GM12878 (cell line): ENCODE measurements at regions not wholly inside any gene's neighbourhood (a gene's known extent, or its start where the extent isn't known, plus 50 kb on each side); places are given as distances from the start of the nearest gene placed in this dataset.

Source experiments
- CBFB ChIP-seq: IDR thresholded peaks from 2 replicates; pipeline ENCODE4 v1.6.1; 2016; ENCODE audit warnings: antibody characterized with exemption, low read depth
- CEBPB ChIP-seq, 2 experiments: fragments of 150-350 bp in 1 of 2; IDR thresholded peaks; 2 replicates each; pipeline ENCODE4 v1.6.1; 2012 to 2014; ENCODE audit warnings: low read depth in 2 of 2, low read length in 2 of 2, borderline replicate concordance in 1 of 2, inconsistent platforms in 1 of 2
- CREM ChIP-seq: IDR thresholded peaks from 2 replicates; pipeline ENCODE4 v1.6.1; 2014; ENCODE audit warnings: antibody characterized with exemption, low read depth
- DPF2 ChIP-seq: fragments of 450-650 bp; IDR thresholded peaks from 2 replicates; pipeline ENCODE4 v1.6.1; 2017; ENCODE audit warnings: mild to moderate bottlenecking
- GATAD2B ChIP-seq: fragments of 450-650 bp; conservative IDR thresholded peaks from 2 replicates; pipeline ENCODE4 v1.6.1; 2017; ENCODE audit warnings: low read depth, mild to moderate bottlenecking, moderate library complexity
- HDAC2 ChIP-seq: fragments of 200-600 bp; sonication (generic); IDR thresholded peaks from 2 replicates; pipeline ENCODE4 v1.6.1; 2017
- HDAC6 ChIP-seq: fragments of 200-600 bp; sonication (generic); IDR thresholded peaks from one replicate; pipeline ENCODE4 v1.8.0; 2017; ENCODE audit warnings: antibody characterized with exemption; ENCODE audit not compliant: unreplicated experiment
- MTA2 ChIP-seq: fragments of 450-650 bp; IDR thresholded peaks from 2 replicates; pipeline ENCODE4 v1.6.1; 2016; ENCODE audit warnings: low read depth, mild to moderate bottlenecking, moderate library complexity
- MYC ChIP-seq: IDR thresholded peaks from 2 replicates; pipeline ENCODE4 v1.6.1; 2011; ENCODE audit warnings: mild to moderate bottlenecking, low read length, moderate library complexity, inconsistent platforms; ENCODE audit not compliant: insufficient read depth, insufficient replicate concordance, insufficient read length, severe bottlenecking
- NBN ChIP-seq: fragments of 450-650 bp; IDR thresholded peaks from 2 replicates; pipeline ENCODE4 v1.6.1; 2016
- NR2C2 ChIP-seq: IDR thresholded peaks from 2 replicates; pipeline ENCODE4 v1.6.1; 2011; ENCODE audit warnings: borderline replicate concordance, low read depth; ENCODE audit not compliant: control insufficient read depth, insufficient read length
- PAX5 ChIP-seq: IDR thresholded peaks from 2 replicates; pipeline ENCODE4 v1.6.1; 2011; ENCODE audit warnings: low read depth, low read length, borderline replicate concordance
- RCOR1 ChIP-seq: conservative IDR thresholded peaks from 2 replicates; pipeline ENCODE4 v1.6.1; 2012; ENCODE audit warnings: low read depth, low read length, improper control_type of control experiment
- SRF ChIP-seq, 2 experiments: IDR thresholded peaks; 2 replicates each; pipeline ENCODE4 v1.6.1; 2011; ENCODE audit warnings: low read depth in 2 of 2, low read length in 2 of 2, mild to moderate bottlenecking in 1 of 2, moderate library complexity in 1 of 2
- SUPT20H ChIP-seq: IDR thresholded peaks from 2 replicates; pipeline ENCODE4 v1.6.1; 2011; ENCODE audit warnings: low read depth, mild to moderate bottlenecking, low read length, moderate library complexity, borderline replicate concordance; ENCODE audit not compliant: control insufficient read depth
- TCF3 ChIP-seq: IDR thresholded peaks from 2 replicates; pipeline ENCODE4 v1.6.1; 2012; ENCODE audit warnings: low read depth, mild to moderate bottlenecking, low read length, borderline replicate concordance; ENCODE audit not compliant: insufficient read depth
- TF ChIP-seq, protein P1 (sequence below): IDR thresholded peaks from 2 replicates; pipeline ENCODE4 v1.6.1; 2011; ENCODE audit warnings: borderline replicate concordance, low read depth, mild to moderate bottlenecking, moderate library complexity, mixed read lengths, low read length; ENCODE audit not compliant: insufficient read depth; ENCODE audit errors: extremely low read length
- TF ChIP-seq, protein P2 (sequence below): fragments of 450-650 bp; IDR thresholded peaks from 2 replicates; pipeline ENCODE4 v1.6.1; 2016; ENCODE audit warnings: mild to moderate bottlenecking, moderate library complexity, borderline replicate concordance
- TF ChIP-seq, protein P3 (sequence below): fragments of 450-650 bp; IDR thresholded peaks from 2 replicates; pipeline ENCODE4 v1.6.1; 2017; ENCODE audit warnings: antibody characterized with exemption, mild to moderate bottlenecking, moderate library complexity
- TF ChIP-seq, protein P4 (sequence below): fragments of 450-650 bp; IDR thresholded peaks from 2 replicates; pipeline ENCODE4 v1.6.1; 2017; ENCODE audit warnings: mild to moderate bottlenecking

DNA sequence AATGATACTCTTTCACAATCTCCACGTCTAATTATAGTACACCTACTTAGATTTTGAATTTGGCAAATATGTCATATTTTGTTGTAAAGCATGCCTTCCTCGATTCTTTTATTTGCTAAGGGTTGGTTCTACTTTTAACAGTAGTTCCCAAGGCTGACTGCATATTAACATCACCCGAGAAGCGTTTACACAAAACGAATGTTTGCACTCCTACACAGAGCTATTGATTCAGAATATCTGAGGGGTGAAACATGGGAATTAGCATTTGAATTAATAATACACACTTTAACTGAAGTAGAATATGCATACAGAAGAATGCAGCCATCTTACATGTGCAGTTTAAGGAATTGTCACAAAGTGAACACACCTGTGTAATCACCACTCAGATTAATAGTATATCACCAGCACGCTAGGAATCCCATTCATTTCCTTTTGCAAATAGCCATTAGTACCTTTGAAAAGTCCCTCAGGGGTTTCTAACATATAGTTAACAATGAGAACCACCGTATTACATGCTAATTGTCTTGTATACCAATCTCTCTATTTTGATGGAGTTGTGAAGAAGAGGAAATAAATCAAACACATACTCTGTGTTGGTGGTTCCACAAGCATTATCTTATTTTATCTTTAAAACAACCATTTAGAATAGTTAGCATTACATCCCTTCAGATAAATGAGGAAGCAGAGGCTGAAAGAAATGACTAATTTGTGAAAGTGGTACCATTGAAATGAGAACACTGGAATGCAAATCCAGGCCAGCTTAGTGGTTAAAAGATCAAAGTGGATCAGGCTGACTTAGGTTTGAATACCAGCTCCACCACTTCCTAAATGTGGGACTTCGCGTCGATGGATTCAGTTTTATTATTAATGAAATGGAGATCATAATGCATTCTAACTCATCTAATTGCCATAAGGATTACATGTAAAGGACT is 317.6 kb downstream of the HDGFL1 start (continued):
- TF ChIP-seq NBN, result no peak
- TF ChIP-seq, protein P1, sequence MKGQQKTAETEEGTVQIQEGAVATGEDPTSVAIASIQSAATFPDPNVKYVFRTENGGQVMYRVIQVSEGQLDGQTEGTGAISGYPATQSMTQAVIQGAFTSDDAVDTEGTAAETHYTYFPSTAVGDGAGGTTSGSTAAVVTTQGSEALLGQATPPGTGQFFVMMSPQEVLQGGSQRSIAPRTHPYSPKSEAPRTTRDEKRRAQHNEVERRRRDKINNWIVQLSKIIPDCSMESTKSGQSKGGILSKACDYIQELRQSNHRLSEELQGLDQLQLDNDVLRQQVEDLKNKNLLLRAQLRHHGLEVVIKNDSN, result no peak
- TF ChIP-seq, protein P2, sequence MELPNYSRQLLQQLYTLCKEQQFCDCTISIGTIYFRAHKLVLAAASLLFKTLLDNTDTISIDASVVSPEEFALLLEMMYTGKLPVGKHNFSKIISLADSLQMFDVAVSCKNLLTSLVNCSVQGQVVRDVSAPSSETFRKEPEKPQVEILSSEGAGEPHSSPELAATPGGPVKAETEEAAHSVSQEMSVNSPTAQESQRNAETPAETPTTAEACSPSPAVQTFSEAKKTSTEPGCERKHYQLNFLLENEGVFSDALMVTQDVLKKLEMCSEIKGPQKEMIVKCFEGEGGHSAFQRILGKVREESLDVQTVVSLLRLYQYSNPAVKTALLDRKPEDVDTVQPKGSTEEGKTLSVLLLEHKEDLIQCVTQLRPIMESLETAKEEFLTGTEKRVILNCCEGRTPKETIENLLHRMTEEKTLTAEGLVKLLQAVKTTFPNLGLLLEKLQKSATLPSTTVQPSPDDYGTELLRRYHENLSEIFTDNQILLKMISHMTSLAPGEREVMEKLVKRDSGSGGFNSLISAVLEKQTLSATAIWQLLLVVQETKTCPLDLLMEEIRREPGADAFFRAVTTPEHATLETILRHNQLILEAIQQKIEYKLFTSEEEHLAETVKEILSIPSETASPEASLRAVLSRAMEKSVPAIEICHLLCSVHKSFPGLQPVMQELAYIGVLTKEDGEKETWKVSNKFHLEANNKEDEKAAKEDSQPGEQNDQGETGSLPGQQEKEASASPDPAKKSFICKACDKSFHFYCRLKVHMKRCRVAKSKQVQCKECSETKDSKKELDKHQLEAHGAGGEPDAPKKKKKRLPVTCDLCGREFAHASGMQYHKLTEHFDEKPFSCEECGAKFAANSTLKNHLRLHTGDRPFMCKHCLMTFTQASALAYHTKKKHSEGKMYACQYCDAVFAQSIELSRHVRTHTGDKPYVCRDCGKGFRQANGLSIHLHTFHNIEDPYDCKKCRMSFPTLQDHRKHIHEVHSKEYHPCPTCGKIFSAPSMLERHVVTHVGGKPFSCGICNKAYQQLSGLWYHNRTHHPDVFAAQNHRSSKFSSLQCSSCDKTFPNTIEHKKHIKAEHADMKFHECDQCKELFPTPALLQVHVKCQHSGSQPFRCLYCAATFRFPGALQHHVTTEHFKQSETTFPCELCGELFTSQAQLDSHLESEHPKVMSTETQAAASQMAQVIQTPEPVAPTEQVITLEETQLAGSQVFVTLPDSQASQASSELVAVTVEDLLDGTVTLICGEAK, result no peak
- no peak for TF ChIP-seq HDAC2
- TF ChIP-seq, protein P3, sequence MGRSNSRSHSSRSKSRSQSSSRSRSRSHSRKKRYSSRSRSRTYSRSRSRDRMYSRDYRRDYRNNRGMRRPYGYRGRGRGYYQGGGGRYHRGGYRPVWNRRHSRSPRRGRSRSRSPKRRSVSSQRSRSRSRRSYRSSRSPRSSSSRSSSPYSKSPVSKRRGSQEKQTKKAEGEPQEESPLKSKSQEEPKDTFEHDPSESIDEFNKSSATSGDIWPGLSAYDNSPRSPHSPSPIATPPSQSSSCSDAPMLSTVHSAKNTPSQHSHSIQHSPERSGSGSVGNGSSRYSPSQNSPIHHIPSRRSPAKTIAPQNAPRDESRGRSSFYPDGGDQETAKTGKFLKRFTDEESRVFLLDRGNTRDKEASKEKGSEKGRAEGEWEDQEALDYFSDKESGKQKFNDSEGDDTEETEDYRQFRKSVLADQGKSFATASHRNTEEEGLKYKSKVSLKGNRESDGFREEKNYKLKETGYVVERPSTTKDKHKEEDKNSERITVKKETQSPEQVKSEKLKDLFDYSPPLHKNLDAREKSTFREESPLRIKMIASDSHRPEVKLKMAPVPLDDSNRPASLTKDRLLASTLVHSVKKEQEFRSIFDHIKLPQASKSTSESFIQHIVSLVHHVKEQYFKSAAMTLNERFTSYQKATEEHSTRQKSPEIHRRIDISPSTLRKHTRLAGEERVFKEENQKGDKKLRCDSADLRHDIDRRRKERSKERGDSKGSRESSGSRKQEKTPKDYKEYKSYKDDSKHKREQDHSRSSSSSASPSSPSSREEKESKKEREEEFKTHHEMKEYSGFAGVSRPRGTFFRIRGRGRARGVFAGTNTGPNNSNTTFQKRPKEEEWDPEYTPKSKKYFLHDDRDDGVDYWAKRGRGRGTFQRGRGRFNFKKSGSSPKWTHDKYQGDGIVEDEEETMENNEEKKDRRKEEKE, result no peak
- TF ChIP-seq SUPT20H, result no peak
- TF ChIP-seq HDAC6, result no peak
- TF ChIP-seq TCF3, result no peak
- TF ChIP-seq DPF2, result peak; percentile 92
- TF ChIP-seq GATAD2B, result 0 out of 2 replicates have a peak, but pooled peaks have one; percentile 41
- no peak for TF ChIP-seq SRF (IDR thresholded peaks at IDR 0.05; ENCODE audit: low read depth in 2 of 2, low read length in 2 of 2)
- TF ChIP-seq, protein P4, sequence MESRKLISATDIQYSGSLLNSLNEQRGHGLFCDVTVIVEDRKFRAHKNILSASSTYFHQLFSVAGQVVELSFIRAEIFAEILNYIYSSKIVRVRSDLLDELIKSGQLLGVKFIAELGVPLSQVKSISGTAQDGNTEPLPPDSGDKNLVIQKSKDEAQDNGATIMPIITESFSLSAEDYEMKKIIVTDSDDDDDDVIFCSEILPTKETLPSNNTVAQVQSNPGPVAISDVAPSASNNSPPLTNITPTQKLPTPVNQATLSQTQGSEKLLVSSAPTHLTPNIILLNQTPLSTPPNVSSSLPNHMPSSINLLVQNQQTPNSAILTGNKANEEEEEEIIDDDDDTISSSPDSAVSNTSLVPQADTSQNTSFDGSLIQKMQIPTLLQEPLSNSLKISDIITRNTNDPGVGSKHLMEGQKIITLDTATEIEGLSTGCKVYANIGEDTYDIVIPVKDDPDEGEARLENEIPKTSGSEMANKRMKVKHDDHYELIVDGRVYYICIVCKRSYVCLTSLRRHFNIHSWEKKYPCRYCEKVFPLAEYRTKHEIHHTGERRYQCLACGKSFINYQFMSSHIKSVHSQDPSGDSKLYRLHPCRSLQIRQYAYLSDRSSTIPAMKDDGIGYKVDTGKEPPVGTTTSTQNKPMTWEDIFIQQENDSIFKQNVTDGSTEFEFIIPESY, result no peak
- TF ChIP-seq MYC, result no peak
- no peak for TF ChIP-seq CEBPB (IDR thresholded peaks at IDR 0.05; ENCODE audit: borderline replicate concordance in 1 of 2, low read depth in 2 of 2, low read length in 2 of 2)
- TF ChIP-seq PAX5, result no peak
- TF ChIP-seq RCOR1, result no peak
- no peak for TF ChIP-seq NR2C2
- TF ChIP-seq MTA2, result peak; percentile 91
- peak; percentile 68; the same call in 1 of the 2 replicates for TF ChIP-seq CREM
- TF ChIP-seq CBFB, result no peak
